VCaP (cell line): ENCODE measurements at regions not wholly inside any gene's neighbourhood (a gene's known extent, or its start where the extent isn't known, plus 50 kb on each side); places are given as distances from the start of the nearest gene placed in this dataset.

ENCODE experiments used
- H3K27ac ChIP-seq: fragments of 450-650 bp; 2 replicates; pipeline ENCODE4 v1.5.1; 2017
- TF ChIP-seq, protein P1 (sequence below): fragments of 450-650 bp; conservative IDR thresholded peaks from 2 replicates; pipeline ENCODE4 v1.5.1; 2017; ENCODE audit warnings: mild to moderate bottlenecking, moderate library complexity

GRCh38 chr1:58303841-58304240 is 242.7 kb downstream of the OMA1 start:
- TF ChIP-seq, protein P1, sequence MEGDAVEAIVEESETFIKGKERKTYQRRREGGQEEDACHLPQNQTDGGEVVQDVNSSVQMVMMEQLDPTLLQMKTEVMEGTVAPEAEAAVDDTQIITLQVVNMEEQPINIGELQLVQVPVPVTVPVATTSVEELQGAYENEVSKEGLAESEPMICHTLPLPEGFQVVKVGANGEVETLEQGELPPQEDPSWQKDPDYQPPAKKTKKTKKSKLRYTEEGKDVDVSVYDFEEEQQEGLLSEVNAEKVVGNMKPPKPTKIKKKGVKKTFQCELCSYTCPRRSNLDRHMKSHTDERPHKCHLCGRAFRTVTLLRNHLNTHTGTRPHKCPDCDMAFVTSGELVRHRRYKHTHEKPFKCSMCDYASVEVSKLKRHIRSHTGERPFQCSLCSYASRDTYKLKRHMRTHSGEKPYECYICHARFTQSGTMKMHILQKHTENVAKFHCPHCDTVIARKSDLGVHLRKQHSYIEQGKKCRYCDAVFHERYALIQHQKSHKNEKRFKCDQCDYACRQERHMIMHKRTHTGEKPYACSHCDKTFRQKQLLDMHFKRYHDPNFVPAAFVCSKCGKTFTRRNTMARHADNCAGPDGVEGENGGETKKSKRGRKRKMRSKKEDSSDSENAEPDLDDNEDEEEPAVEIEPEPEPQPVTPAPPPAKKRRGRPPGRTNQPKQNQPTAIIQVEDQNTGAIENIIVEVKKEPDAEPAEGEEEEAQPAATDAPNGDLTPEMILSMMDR, result no peak
- peak overlapping the region; percentile 8; the same call in 1 of the 2 replicates for H3K27ac ChIP-seq

GRCh38 chr1:58293388-58293787 is 253.1 kb downstream of the OMA1 start:
- TF ChIP-seq, protein P1, result no peak
- H3K27ac ChIP-seq, result no peak overlapping the region

DNA sequence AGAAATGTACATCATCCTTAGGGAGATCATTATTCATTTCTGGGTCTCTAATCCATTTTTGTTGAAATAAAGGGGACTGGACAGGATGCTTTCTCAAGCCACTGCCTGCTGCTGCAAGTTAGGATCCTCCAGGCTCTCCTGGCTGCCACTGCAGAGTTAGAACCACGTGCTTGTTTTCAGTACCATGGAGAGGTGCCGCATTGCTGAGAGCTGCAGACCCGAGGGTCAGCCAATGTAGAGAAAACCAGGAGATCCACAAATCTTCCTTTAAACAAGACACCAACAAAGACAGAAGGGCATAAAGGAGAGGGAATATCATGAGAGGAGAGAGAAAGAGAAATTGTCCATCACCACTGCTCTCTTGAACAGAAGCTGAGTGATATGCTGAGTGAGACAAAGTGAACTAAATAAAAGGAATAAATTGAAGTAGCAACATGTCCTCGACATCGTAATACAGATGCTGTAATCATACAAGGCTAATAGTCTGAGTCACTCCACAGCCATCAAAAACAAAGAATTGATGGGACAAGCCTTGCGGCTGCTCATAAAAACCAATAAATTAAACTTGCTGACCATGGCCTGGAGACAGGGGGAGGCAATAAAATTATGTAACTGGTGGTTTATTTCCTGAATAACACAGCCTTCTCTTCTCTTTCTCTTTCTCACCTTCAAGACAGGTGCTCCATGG is 255.7 kb downstream of the OMA1 start:
- H3K27ac ChIP-seq, result peak overlapping the region; percentile 83
- TF ChIP-seq, protein P1, result no peak

DNA sequence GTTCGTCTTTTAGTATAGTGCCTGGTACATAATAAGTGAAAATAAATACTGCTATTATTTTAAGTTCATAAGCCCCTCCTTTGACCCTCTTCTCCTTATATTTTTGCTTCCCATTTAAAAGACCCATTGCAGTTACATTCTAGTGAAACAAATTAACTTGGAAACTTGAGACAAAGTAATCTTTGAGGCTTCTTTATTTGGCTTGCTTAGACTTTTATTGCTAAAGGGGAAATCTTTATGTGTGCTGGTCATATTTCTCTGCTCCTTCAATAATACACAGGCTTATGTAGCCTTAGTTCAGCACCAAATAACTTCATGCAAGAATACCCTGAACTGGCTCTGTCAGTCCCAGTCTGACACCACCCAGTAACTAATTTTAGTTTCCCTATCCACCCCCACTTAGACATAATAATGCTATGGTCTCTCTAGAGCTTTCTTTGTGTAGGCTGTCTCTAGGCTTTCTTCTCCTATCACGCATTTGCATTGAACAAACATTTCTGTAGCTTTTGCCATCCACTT is 257.8 kb downstream of the OMA1 start:
- H3K27ac ChIP-seq, result peak overlapping the region; percentile 83
- TF ChIP-seq, protein P1, result no peak

GRCh38 chr1:58287894-58288623 is 258.5 kb downstream of the OMA1 start:
- peak overlapping the region; percentile 83 for H3K27ac ChIP-seq
- TF ChIP-seq, protein P1, result no peak

- TF ChIP-seq, protein P1, result no peak
Observed at GRCh38 chr1:58284225-58284510, 262.4 kb downstream of the OMA1 start.

GRCh38 chr1:58283388-58284224 is 262.9 kb downstream of the OMA1 start:
- no peak overlapping the region for H3K27ac ChIP-seq

More at GRCh38 chr1:58284225-58284510, 262.4 kb downstream of the OMA1 start:
- no peak overlapping the region for H3K27ac ChIP-seq

More at GRCh38 chr1:58283388-58284224, 262.9 kb downstream of the OMA1 start:
- TF ChIP-seq, protein P1, result no peak
